Prostate gland (tissue), 2 donors: ENCODE measurements at regions not wholly inside any gene's neighbourhood (a gene's known extent, or its start where the extent isn't known, plus 50 kb on each side); places are given as distances from the start of the nearest gene placed in this dataset.

Experiments used
- DNase-seq: peaks from one replicate; pipeline ENCODE4 v3.0.0-alpha.2; 2019; ENCODE audit warnings: low spot score
- H3K27ac ChIP-seq, 2 donors: fragments of 200-600 bp; sonication (generic); 2 replicates each; pipeline ENCODE4 v1.5.1; 2017 to 2019
- H3K27me3 ChIP-seq: fragments of 200-600 bp; sonication (generic); replicated peaks from 2 replicates; pipeline ENCODE4 v1.5.1; 2019; ENCODE audit not compliant: insufficient read depth
- H3K36me3 ChIP-seq, 2 donors: fragments of 200-600 bp; sonication (generic); 1 replicate in 1 of 2; 2 replicates in 1 of 2; pipeline versions ENCODE4 v1.5.1 to v1.8.1; 2017 to 2019
- H3K4me1 ChIP-seq: fragments of 200-600 bp; sonication (generic); replicated peaks from 2 replicates; pipeline ENCODE4 v1.5.1; 2019
- H3K4me3 ChIP-seq, 2 donors: fragments of 200-600 bp; sonication (generic); 2 replicates each; pipeline ENCODE4 v1.5.1; 2017 to 2019
- H3K9me3 ChIP-seq: fragments of 200-600 bp; sonication (generic); 2 replicates; pipeline ENCODE4 v1.5.1; 2017
- CTCF ChIP-seq, 4 experiments: fragments of 200-600 bp in 2 of 4; fragments of 450-650 bp in 2 of 4; sonication (generic) in 2 of 4; IDR thresholded peaks; 1 replicate in 3 of 4; 2 replicates in 1 of 4; pipeline ENCODE4 v1.5.1; 2016 to 2019; ENCODE audit warnings: antibody characterized with exemption in 4 of 4, mild to moderate bottlenecking in 2 of 4, moderate library complexity in 2 of 4
- POLR2A ChIP-seq: fragments of 450-650 bp; IDR thresholded peaks from one replicate; pipeline ENCODE4 v1.6.1; 2016; ENCODE audit warnings: antibody characterized with exemption, mild to moderate bottlenecking
- POLR2AphosphoS5 ChIP-seq: sonication (generic); formaldehyde crosslinking; IDR thresholded peaks from one replicate; pipeline ENCODE4 v1.6.1; 2017; ENCODE audit warnings: antibody characterized with exemption
- WGBS: methylation state at CpG from one replicate; pipeline ENCODE4 v1.1.5; 2018; 5-methylcytosine and 5-hydroxymethylcytosine counted together
- intact Hi-C: fragments of 100-400 bp; cut with DNase I; formaldehyde crosslinking; loops from one replicate; pipeline ENCODE4 v1.14.2; 2022

- Histone ChIP-seq H3K9me3 (no peaks in the 10 kb centered on the region), H3K27ac (no peak overlapping the region), H3K36me3 (no peaks in the 10 kb centered on the region), H3K27me3 (no peaks in the 10 kb centered on the region), H3K4me1 (no peaks in the 10 kb centered on the region), H3K4me3 (no peak overlapping the region)
- TF ChIP-seq POLR2AphosphoS5 (no peak), POLR2A (no peak), CTCF (IDR thresholded peaks at IDR 0.05) (no peak)
- 73% methylated on average over 3 of the region's 3 CpGs for WGBS
- intact Hi-C loops = no loop called here
- DNase-seq = no peak
Observed at GRCh38 chr6:103587722-103588121, 1272.0 kb downstream of the HACE1 start.

GRCh38 chr6:103578115-103578514 is 1281.6 kb downstream of the HACE1 start:
- H3K4me1 ChIP-seq = no peaks in the 10 kb centered on the region
- no peak overlapping the region for H3K4me3 ChIP-seq
- no peaks in the 10 kb centered on the region for H3K27me3 ChIP-seq
- no peak overlapping the region for H3K27ac ChIP-seq
- WGBS = 88% methylated on average over 3 of the region's 3 CpGs
- DNase-seq = no peak
- intact Hi-C loops = no loop called here
- no peak for TF ChIP-seq POLR2A
- no peak for TF ChIP-seq CTCF (IDR thresholded peaks at IDR 0.05)
- no peak for TF ChIP-seq POLR2AphosphoS5
- no peaks in the 10 kb centered on the region for H3K36me3 ChIP-seq
- no peaks in the 10 kb centered on the region for H3K9me3 ChIP-seq

- WGBS = 23% methylated on average over 2 of the region's 2 CpGs
- Histone ChIP-seq H3K4me3 (no peak overlapping the region), H3K36me3 (no peaks in the 10 kb centered on the region), H3K4me1 (no peaks in the 10 kb centered on the region), H3K27ac (no peak overlapping the region), H3K27me3 (no peaks in the 10 kb centered on the region), H3K9me3 (no peaks in the 10 kb centered on the region)
- DNase-seq = no peak
- intact Hi-C loops = no loop called here
- TF ChIP-seq POLR2AphosphoS5 = no peak
- no peak for TF ChIP-seq CTCF (IDR thresholded peaks at IDR 0.05)
Observed at GRCh38 chr6:103570431-103570830, 1289.3 kb downstream of the HACE1 start.

DNA sequence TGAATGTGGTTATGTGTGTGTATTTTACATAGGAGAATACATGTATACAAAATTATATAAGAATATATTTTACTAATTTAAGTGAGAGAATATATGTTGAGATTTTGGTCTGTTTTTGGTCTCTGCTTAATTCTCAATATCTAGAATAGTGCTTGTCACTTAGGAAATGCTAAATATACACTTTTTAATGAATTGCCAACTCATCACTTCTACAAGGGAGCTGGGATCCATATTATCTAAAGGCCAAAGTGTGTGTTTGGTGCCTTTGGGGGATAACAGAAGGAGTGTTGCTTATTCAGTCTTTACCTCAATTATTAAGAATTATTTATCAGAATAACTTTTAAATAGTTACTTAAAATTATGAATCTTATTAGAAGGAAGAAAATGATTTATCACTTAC is 1304.8 kb downstream of the HACE1 start:
- intact Hi-C loops = no loop called here
- DNase-seq = no peak
- no peak overlapping the region for H3K27ac ChIP-seq
- H3K4me1 ChIP-seq = no peaks in the 10 kb centered on the region
- H3K9me3 ChIP-seq = no peaks in the 10 kb centered on the region
- H3K27me3 ChIP-seq = no peaks in the 10 kb centered on the region
- no peak overlapping the region for H3K4me3 ChIP-seq
- TF ChIP-seq POLR2AphosphoS5 (no peak), CTCF (IDR thresholded peaks at IDR 0.05) (no peak), POLR2A (no peak)
- H3K36me3 ChIP-seq = no peaks in the 10 kb centered on the region

DNA sequence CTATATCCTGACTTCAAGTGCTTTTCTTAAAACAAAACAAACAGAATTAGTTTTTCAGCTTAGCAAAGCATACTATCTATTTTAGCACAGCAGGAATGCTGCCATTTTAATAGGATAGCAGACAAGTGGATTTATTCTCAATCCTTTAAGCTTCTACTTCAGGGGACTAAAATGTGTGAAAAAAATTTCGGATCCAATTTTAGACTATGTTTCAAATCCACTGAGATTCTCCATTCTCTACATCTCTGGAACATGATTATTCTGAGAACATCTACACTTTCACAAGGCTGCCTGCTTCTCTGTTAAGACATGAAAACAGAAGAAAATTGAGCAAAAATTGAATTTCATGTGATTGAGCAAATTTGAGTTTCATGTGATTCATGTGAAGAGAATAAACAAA is 1321.3 kb downstream of the HACE1 start:
- Histone ChIP-seq H3K4me1 (no peaks in the 10 kb centered on the region), H3K27me3 (no peaks in the 10 kb centered on the region), H3K4me3 (no peak overlapping the region), H3K27ac (no peak overlapping the region), H3K36me3 (no peaks in the 10 kb centered on the region), H3K9me3 (no peaks in the 10 kb centered on the region)
- no peak for TF ChIP-seq CTCF (IDR thresholded peaks at IDR 0.05)
- WGBS = 81% methylated on average over 1 of the region's 1 CpG
- intact Hi-C loops = no loop called here
- no peak for DNase-seq
